ENCODE measurements at regions not wholly inside any gene's neighbourhood (a gene's known extent, or its start where the extent isn't known, plus 50 kb on each side); places are given as distances from the start of the nearest gene placed in this dataset.

GRCh38 chr22:47797342-47797945 lies 1035.0 kb downstream of the TBC1D22A start:
- ATAC-seq (ENCODE audit: low read depth) = no peak
- Histone ChIP-seq H3K9ac (ENCODE audit: low read depth, low read length) (no peak overlapping the region), H2AK9ac (replicated peaks; ENCODE audit: low read depth, low read length, poor library complexity) (no peak overlapping the region), H2BK20ac (ENCODE audit: low read depth, low read length) (no peak overlapping the region), H2AFZ (replicated peaks; ENCODE audit: low read length, poor library complexity) (no peak overlapping the region), H3K4ac (ENCODE audit: low read depth, low read length) (no peak overlapping the region), H2BK15ac (ENCODE audit: low read depth, low read length) (no peak overlapping the region), H4K8ac (ENCODE audit: low read depth in 2 of 2, low read length in 2 of 2) (no peak overlapping the region), H3K23ac (ENCODE audit: low read depth, low read length) (no peak overlapping the region), H2BK120ac (ENCODE audit: low read depth, low read length) (no peak overlapping the region), H3K36me3 (ENCODE audit: control insufficient read depth, insufficient read depth, low read length) (no peaks in the 10 kb centered on the region), H3K4me3 (ENCODE audit: insufficient read depth, low read depth, low read length) (no peak overlapping the region), H3K4me1 (ENCODE audit: control insufficient read depth, insufficient read depth, low read length) (no peaks in the 10 kb centered on the region), H4K20me1 (ENCODE audit: insufficient read depth, low read length) (no peaks in the 10 kb centered on the region), H3K4me2 (ENCODE audit: low read depth, low read length) (no peak overlapping the region), H3K18ac (ENCODE audit: low read depth, low read length) (no peak overlapping the region), H3K27ac (ENCODE audit: insufficient read depth, low read length) (no peak overlapping the region), H3K9me1 (ENCODE audit: insufficient read depth, low read length) (no peaks in the 10 kb centered on the region), H3K9me3 (ENCODE audit: control insufficient read depth, insufficient read depth, low read length) (peaks cover 56% of the 10 kb centered on the region), H3K27me3 (ENCODE audit: control insufficient read depth, insufficient read depth, low read length) (no peaks in the 10 kb centered on the region), H3K56ac (ENCODE audit: extremely low read depth, insufficient read depth, low read length) (no peak overlapping the region), H2AK5ac (ENCODE audit: low read depth, low read length) (no peak overlapping the region), H4K5ac (ENCODE audit: low read depth, low read length) (no peak overlapping the region), H2BK5ac (ENCODE audit: low read depth, low read length, poor library complexity, severe bottlenecking) (no peak overlapping the region), H3K14ac (replicated peaks; ENCODE audit: low read depth, low read length) (no peak overlapping the region), H3K79me1 (ENCODE audit: low read depth in 1 of 2, low read length in 2 of 2) (no peaks in the 10 kb centered on the region), H4K91ac (ENCODE audit: insufficient read depth, low read depth, low read length) (no peak overlapping the region)
- dilution Hi-C loops (cut with HindIII; ENCODE audit: low sequenced_read_pairs, unreplicated experiment) = no loop called here
- in situ Hi-C loops (cut with MboI; ENCODE audit: low sequenced_read_pairs) = no loop called here
- BruUV-seq (replicated peaks) = no TSS peak
- TF ChIP-seq POLR2A (IDR thresholded peaks at IDR 0.05; ENCODE audit: low read depth, low read length) (no peak), MAFK (IDR thresholded peaks at IDR 0.05; ENCODE audit: low read depth, low read length) (no peak), USF2 (IDR thresholded peaks at IDR 0.05; ENCODE audit: low read depth, low read length) (no peak), CHD1 (IDR thresholded peaks at IDR 0.05; ENCODE audit: low read depth, low read length) (no peak), FOS (IDR thresholded peaks at IDR 0.05; ENCODE audit: low read depth, low read length) (no peak), NFE2L2 (IDR thresholded peaks at IDR 0.05; ENCODE audit: low read depth, low read length) (no peak), CEBPB (IDR thresholded peaks at IDR 0.05; ENCODE audit: low read depth, low read length) (no peak), SMC3 (IDR thresholded peaks at IDR 0.05; ENCODE audit: low read depth, low read length) (no peak), MAZ (IDR thresholded peaks at IDR 0.05; ENCODE audit: borderline replicate concordance, low read depth, low read length) (no peak), RCOR1 (IDR thresholded peaks at IDR 0.05; ENCODE audit: insufficient replicate concordance, low read length) (no peak), RFX5 (IDR thresholded peaks at IDR 0.05; ENCODE audit: low read depth, low read length) (no peak)
- 42% methylated on average over 2 of the region's 6 CpGs; no CpG with 5 or more reads in 1 of the 2 experiments for WGBS, 2 experiments (ENCODE audit: extremely low coverage in 2 of 2, insufficient read length in 1 of 2)
- DNase-seq = no peak
- intact Hi-C loops (cut with micrococcal nuclease) = no loop called here
- ChIA-PET CTCF (no interaction called here), POLR2A (ENCODE audit: unreplicated experiment) (no interaction called here)

Data from IMR-90 (cell line).